BJ (cell line): ENCODE measurements at regions not wholly inside any gene's neighbourhood (a gene's known extent, or its start where the extent isn't known, plus 50 kb on each side); places are given as distances from the start of the nearest gene placed in this dataset.

Source experiments
- CTCF ChIA-PET: fragments of 350-600 bp; formaldehyde crosslinking; extraction: SDS; loops from one replicate; lab custom pipeline; 2021; ENCODE audit warnings: antibody characterized with exemption, inconsistent platforms; lab: Yijun Ruan, JAX
- POLR2A ChIA-PET: fragments of 300-600 bp; sonication (Branson Sonifier 250); formaldehyde crosslinking; extraction: SDS; loops from one replicate; lab custom pipeline; 2021; ENCODE audit warnings: antibody characterized with exemption; lab: Charles Lee
- DNase-seq: peaks from one replicate; pipeline ENCODE4 v3.0.0-alpha.2; 2011; ENCODE audit warnings: low read depth
- H3K27me3 ChIP-seq: 2 replicates; pipeline ENCODE4 v1.6.0; 2011; ENCODE audit warnings: low read length; ENCODE audit not compliant: control insufficient read depth, insufficient read depth
- H3K36me3 ChIP-seq: 2 replicates; pipeline ENCODE4 v1.5.1; 2011; ENCODE audit warnings: low read length; ENCODE audit not compliant: control insufficient read depth, insufficient read depth
- H3K4me3 ChIP-seq: 2 replicates; pipeline ENCODE4 v1.5.1; 2011; ENCODE audit warnings: low read depth, mild to moderate bottlenecking, control low read depth, low read length
- CTCF ChIP-seq: IDR thresholded peaks from 2 replicates; pipeline ENCODE4 v1.5.1; 2011; ENCODE audit warnings: low read depth, mild to moderate bottlenecking, control low read depth, inconsistent platforms, low read length, moderate library complexity; ENCODE audit not compliant: insufficient read depth

GRCh38 chr5:128014578-128014977 lies 69.0 kb upstream of the SLC12A2 start:
- H3K27me3 ChIP-seq = no peaks in the 10 kb centered on the region
- no peaks in the 10 kb centered on the region for H3K36me3 ChIP-seq
- CTCF ChIA-PET = interaction anchor here (0.9 to 1.0 kb wide), 3 partner anchors 11 to 451 kb away, joined by 3 read pairs; no protein-coding TSS in a partner anchor
- TF ChIP-seq CTCF = no peak
- H3K4me3 ChIP-seq = no peak overlapping the region
- POLR2A ChIA-PET = no interaction called here
- DNase-seq = no peak

- DNase-seq = no peak
- Histone ChIP-seq H3K4me3 (no peak overlapping the region), H3K27me3 (no peaks in the 10 kb centered on the region), H3K36me3 (no peaks in the 10 kb centered on the region)
- TF ChIP-seq CTCF = no peak
- ChIA-PET POLR2A (no interaction called here), CTCF (interaction anchor here (0.9 to 1.6 kb wide), 4 partner anchors 13 to 452 kb away, joined by 3 to 5 read pairs (median 4); no protein-coding TSS in a partner anchor)
These were observed 68.1 kb upstream of the SLC12A2 start for GRCh38 chr5:128015478-128015877.

- no peak for DNase-seq
- POLR2A ChIA-PET = no interaction called here
- no peak overlapping the region for H3K4me3 ChIP-seq
- CTCF ChIA-PET = interaction anchor here (1.3 to 1.6 kb wide), 2 partner anchors 13 to 21 kb away, joined by 4 to 5 read pairs; no protein-coding TSS in a partner anchor
- no peaks in the 10 kb centered on the region for H3K27me3 ChIP-seq
- no peaks in the 10 kb centered on the region for H3K36me3 ChIP-seq
- no peak for TF ChIP-seq CTCF
These were observed 67.6 kb upstream of the SLC12A2 start for GRCh38 chr5:128015978-128016377.

GRCh38 chr5:128019391-128019790 lies 64.2 kb upstream of the SLC12A2 start:
- no peak for DNase-seq
- ChIA-PET CTCF (interaction anchor here (0.7 kb wide), 1 partner anchor 58 kb away, joined by 3 read pairs; no protein-coding TSS in a partner anchor), POLR2A (no interaction called here)
- Histone ChIP-seq H3K4me3 (no peak overlapping the region), H3K27me3 (no peaks in the 10 kb centered on the region), H3K36me3 (no peaks in the 10 kb centered on the region)
- TF ChIP-seq CTCF = no peak

GRCh38 chr5:128020012-128020411 lies 63.6 kb upstream of the SLC12A2 start:
- POLR2A ChIA-PET = no interaction called here
- no peaks in the 10 kb centered on the region for H3K36me3 ChIP-seq
- no peaks in the 10 kb centered on the region for H3K27me3 ChIP-seq
- no peak for TF ChIP-seq CTCF
- no peak for DNase-seq
- H3K4me3 ChIP-seq = no peak overlapping the region
- CTCF ChIA-PET = no interaction called here
